ENCODE measurements at regions not wholly inside any gene's neighbourhood (a gene's known extent, or its start where the extent isn't known, plus 50 kb on each side); places are given as distances from the start of the nearest gene placed in this dataset.

GRCh38 chr6:81088145-81088544 lies 664.3 kb downstream of the TENT5A start (continued):
- no peak for TF ChIP-seq ETS1 (IDR thresholded peaks at IDR 0.05)
- TF ChIP-seq NANOG (IDR thresholded peaks at IDR 0.05; ENCODE audit: borderline replicate concordance): no peak
- TF ChIP-seq CTCF (conservative IDR thresholded peaks at IDR 0.05; ENCODE audit: low read depth in 2 of 2): no peak
- no peak for TF ChIP-seq STAT1 (IDR thresholded peaks at IDR 0.05; ENCODE audit: unreplicated experiment)
- no peak for TF ChIP-seq ZNF114 (CRISPR knock-in tag; IDR thresholded peaks at IDR 0.05)

- H3K36me3 Mint-ChIP-seq (ENCODE audit: low read depth): no peaks in the 10 kb centered on the region
- Histone ChIP-seq H3K79me2 (replicated peaks; ENCODE audit: insufficient read depth) (no peaks in the 10 kb centered on the region), H4K20me1 (replicated peaks; ENCODE audit: insufficient read depth) (no peaks in the 10 kb centered on the region), H3K4me3 (no peak overlapping the region), H3K36me3 (ENCODE audit: insufficient read depth) (no peaks in the 10 kb centered on the region), H3K27me3 (ENCODE audit: insufficient read depth) (no peaks in the 10 kb centered on the region), H3F3A (replicated peaks; ENCODE audit: low read depth) (no peaks in the 10 kb centered on the region), H3K4me1 (ENCODE audit: insufficient read depth) (peaks cover 4% of the 10 kb centered on the region; the same call in 1 of the 2 replicates), H2AFZ (no peak overlapping the region), H3K4me2 (0 out of 2 replicates have a peak overlapping the region, but pooled peaks have one; percentile 3), H3K9me2 (ENCODE audit: insufficient read depth) (no peaks in the 10 kb centered on the region), H3K27ac (ENCODE audit: low read depth) (no peak overlapping the region)
- H3K27ac Mint-ChIP-seq: no peak overlapping the region
- no peaks in the 10 kb centered on the region for H3K9me3 Mint-ChIP-seq
- ATAC-seq (no peak), DNase-seq (ENCODE audit: low spot score) (no peak)
- H3K27me3 Mint-ChIP-seq (ENCODE audit: insufficient read depth, low read depth, poor library complexity): no peaks in the 10 kb centered on the region
- H3K4me1 Mint-ChIP-seq: peaks cover 10% of the 10 kb centered on the region
- TF ChIP-seq NANOG (IDR thresholded peaks at IDR 0.05; ENCODE audit: borderline replicate concordance) (0 out of 2 replicates have a peak, but pooled peaks have one; percentile 37), ETS1 (IDR thresholded peaks at IDR 0.05) (no peak)
- no peak overlapping the region for H3K4me3 Mint-ChIP-seq
Observed at GRCh38 chr6:81086991-81087390, 665.5 kb downstream of the TENT5A start.

GRCh38 chr6:81085431-81085790 lies 667.1 kb downstream of the TENT5A start:
- H2AFZ ChIP-seq: no peak overlapping the region
- H4K20me1 ChIP-seq (replicated peaks; ENCODE audit: insufficient read depth): no peaks in the 10 kb centered on the region
- H3K9me2 ChIP-seq (ENCODE audit: insufficient read depth): no peaks in the 10 kb centered on the region
- Mint-ChIP-seq H3K4me1 (peaks cover 10% of the 10 kb centered on the region), H3K4me3 (no peak overlapping the region), H3K27me3 (ENCODE audit: insufficient read depth, low read depth, poor library complexity) (no peaks in the 10 kb centered on the region), H3K36me3 (ENCODE audit: low read depth) (no peaks in the 10 kb centered on the region), H3K27ac (no peak overlapping the region), H3K9me3 (no peaks in the 10 kb centered on the region)
- ATAC-seq: no peak
- no peak overlapping the region for H3K4me3 ChIP-seq
- no peak overlapping the region for H3K27ac ChIP-seq (ENCODE audit: low read depth)
- no peaks in the 10 kb centered on the region for H3K79me2 ChIP-seq (replicated peaks; ENCODE audit: insufficient read depth)
- no peaks in the 10 kb centered on the region for H3F3A ChIP-seq (replicated peaks; ENCODE audit: low read depth)
- no peak overlapping the region for H3K4me2 ChIP-seq
- DNase-seq (ENCODE audit: low spot score): no peak
- H3K4me1 ChIP-seq (ENCODE audit: insufficient read depth): peaks cover 4% of the 10 kb centered on the region; the same call in 1 of the 2 replicates
- H3K27me3 ChIP-seq (ENCODE audit: insufficient read depth): no peaks in the 10 kb centered on the region
- no peaks in the 10 kb centered on the region for H3K36me3 ChIP-seq (ENCODE audit: insufficient read depth)
- TF ChIP-seq REST (IDR thresholded peaks at IDR 0.05; ENCODE audit: unreplicated experiment): no peak
- TF ChIP-seq POLR2AphosphoS5 (IDR thresholded peaks at IDR 0.05; ENCODE audit: low read depth): no peak
- TF ChIP-seq ETS1 (IDR thresholded peaks at IDR 0.05): no peak

Data from GM23338 (cell line).